HG03439 (cell line): ENCODE measurements at regions not wholly inside any gene's neighbourhood (a gene's known extent, or its start where the extent isn't known, plus 50 kb on each side); places are given as distances from the start of the nearest gene placed in this dataset.

ENCODE experiments used
- ATAC-seq: cut with Tn5 transposase; IDR thresholded peaks from one replicate; pipeline ENCODE4 v1.9.1; 2021; ENCODE audit warnings: mild to moderate bottlenecking, moderate library complexity; ENCODE audit not compliant: unreplicated experiment

- ATAC-seq: no peak
These were observed 243.3 kb downstream of the IL20RB start for GRCh38 chr3:137201066-137201465.

GRCh38 chr3:137202941-137203340 is 245.2 kb downstream of the IL20RB start:
- no peak for ATAC-seq

- no peak for ATAC-seq
These were observed 246.6 kb downstream of the IL20RB start for GRCh38 chr3:137204409-137204808.

- no peak for ATAC-seq
These were observed 247.7 kb downstream of the IL20RB start for GRCh38 chr3:137205394-137206045.

GRCh38 chr3:137207616-137208015 is 249.8 kb downstream of the IL20RB start:
- ATAC-seq: no peak

GRCh38 chr3:137217733-137218132 is 259.9 kb downstream of the IL20RB start:
- ATAC-seq: no peak

GRCh38 chr3:137219801-137220445 is 262.1 kb downstream of the IL20RB start:
- ATAC-seq: no peak

GRCh38 chr3:137222736-137223225 is 265.0 kb downstream of the IL20RB start:
- ATAC-seq: no peak

GRCh38 chr3:137224464-137224863 is 266.7 kb downstream of the IL20RB start:
- no peak for ATAC-seq

GRCh38 chr3:137242836-137243400 is 285.1 kb downstream of the IL20RB start:
- no peak for ATAC-seq

- ATAC-seq: no peak
These were observed 288.7 kb downstream of the IL20RB start for GRCh38 chr3:137246491-137246890.

- no peak for ATAC-seq
These were observed 291.6 kb downstream of the IL20RB start for GRCh38 chr3:137249311-137249940.

- no peak for ATAC-seq
These were observed 301.3 kb downstream of the IL20RB start for GRCh38 chr3:137259089-137259488.

GRCh38 chr3:137259701-137260100 is 301.9 kb downstream of the IL20RB start:
- no peak for ATAC-seq

- ATAC-seq: no peak
These were observed 306.5 kb downstream of the IL20RB start for GRCh38 chr3:137264071-137264820.

- no peak for ATAC-seq
These were observed 307.1 kb downstream of the IL20RB start for GRCh38 chr3:137264843-137265330.

- no peak for ATAC-seq
These were observed 325.1 kb downstream of the IL20RB start for GRCh38 chr3:137282871-137283270.

GRCh38 chr3:137285924-137286323 is 328.1 kb downstream of the IL20RB start:
- no peak for ATAC-seq

- no peak for ATAC-seq
These were observed 335.3 kb downstream of the IL20RB start for GRCh38 chr3:137293086-137293485.

- ATAC-seq: no peak
These were observed 336.4 kb downstream of the IL20RB start for GRCh38 chr3:137294139-137294538.

- ATAC-seq: no peak
These were observed 337.1 kb downstream of the IL20RB start for GRCh38 chr3:137294839-137295238.
